Neural crest cell (in vitro differentiated cells): ENCODE measurements at regions not wholly inside any gene's neighbourhood (a gene's known extent, or its start where the extent isn't known, plus 50 kb on each side); places are given as distances from the start of the nearest gene placed in this dataset.
"Not testable (repeated sequence)": the region's sequence is repeated elsewhere in the genome, so short reads cannot be mapped to it uniquely, and the experiment has no call there.

Experiments used
- DNase-seq: peaks from one replicate; pipeline ENCODE4 v3.0.0; 2021; ENCODE audit warnings: low read depth, mixed read lengths, low spot score
- H3K27ac Mint-ChIP-seq: one replicate; pipeline ENCODE4 v1.8.0; 2021; ENCODE audit warnings: mild to moderate bottlenecking, mixed read lengths; ENCODE audit not compliant: unreplicated experiment
- H3K27me3 Mint-ChIP-seq: 2 replicates; pipeline ENCODE4 v1.8.0; 2021; ENCODE audit warnings: low read depth, mild to moderate bottlenecking, mixed read lengths
- H3K36me3 Mint-ChIP-seq: 2 replicates; pipeline ENCODE4 v1.8.0; 2021; ENCODE audit warnings: low read depth, mild to moderate bottlenecking, mixed read lengths
- H3K4me1 Mint-ChIP-seq: 2 replicates; pipeline ENCODE4 v1.8.0; 2021; ENCODE audit warnings: mixed read lengths
- H3K4me3 Mint-ChIP-seq: one replicate; pipeline ENCODE4 v1.8.0; 2021; ENCODE audit warnings: mild to moderate bottlenecking, mixed read lengths
- H3K9me3 Mint-ChIP-seq: 2 replicates; pipeline ENCODE4 v1.8.0; 2021; ENCODE audit warnings: mixed read lengths
- TF ChIP-seq, protein P1 (sequence below): fragments of 200-600 bp; sonication (generic); conservative IDR thresholded peaks from 2 replicates; pipeline ENCODE4 v1.5.0; 2021; ENCODE audit warnings: antibody characterized with exemption, mild to moderate bottlenecking

DNA sequence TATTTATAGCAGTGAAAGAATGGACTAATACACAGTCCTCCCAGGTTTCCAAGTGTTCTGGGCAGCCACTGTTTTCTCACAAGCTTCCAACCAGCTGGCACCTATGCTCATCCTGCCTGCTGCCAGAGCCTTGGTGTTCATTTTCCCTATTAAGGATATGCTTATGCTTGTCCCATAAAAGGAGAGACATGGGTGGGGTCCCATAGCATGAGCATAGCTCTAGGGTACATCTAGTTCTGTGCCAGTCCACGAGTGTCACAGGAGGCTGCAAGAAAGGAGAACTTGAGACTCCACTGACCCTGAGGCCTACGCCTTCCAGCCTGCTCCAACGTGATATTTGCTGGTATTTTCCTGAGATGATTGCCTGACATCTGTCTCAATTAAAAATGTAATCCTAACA, 192.4 kb upstream of the PTGFR start:
- Mint-ChIP-seq H3K9me3 (no peaks in the 10 kb centered on the region), H3K4me1 (no peaks in the 10 kb centered on the region), H3K4me3 (no peak overlapping the region), H3K27me3 (no peaks in the 10 kb centered on the region), H3K36me3 (no peaks in the 10 kb centered on the region), H3K27ac (no peak overlapping the region)
- TF ChIP-seq, protein P1, sequence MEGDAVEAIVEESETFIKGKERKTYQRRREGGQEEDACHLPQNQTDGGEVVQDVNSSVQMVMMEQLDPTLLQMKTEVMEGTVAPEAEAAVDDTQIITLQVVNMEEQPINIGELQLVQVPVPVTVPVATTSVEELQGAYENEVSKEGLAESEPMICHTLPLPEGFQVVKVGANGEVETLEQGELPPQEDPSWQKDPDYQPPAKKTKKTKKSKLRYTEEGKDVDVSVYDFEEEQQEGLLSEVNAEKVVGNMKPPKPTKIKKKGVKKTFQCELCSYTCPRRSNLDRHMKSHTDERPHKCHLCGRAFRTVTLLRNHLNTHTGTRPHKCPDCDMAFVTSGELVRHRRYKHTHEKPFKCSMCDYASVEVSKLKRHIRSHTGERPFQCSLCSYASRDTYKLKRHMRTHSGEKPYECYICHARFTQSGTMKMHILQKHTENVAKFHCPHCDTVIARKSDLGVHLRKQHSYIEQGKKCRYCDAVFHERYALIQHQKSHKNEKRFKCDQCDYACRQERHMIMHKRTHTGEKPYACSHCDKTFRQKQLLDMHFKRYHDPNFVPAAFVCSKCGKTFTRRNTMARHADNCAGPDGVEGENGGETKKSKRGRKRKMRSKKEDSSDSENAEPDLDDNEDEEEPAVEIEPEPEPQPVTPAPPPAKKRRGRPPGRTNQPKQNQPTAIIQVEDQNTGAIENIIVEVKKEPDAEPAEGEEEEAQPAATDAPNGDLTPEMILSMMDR = no peak
- no peak for DNase-seq

DNA sequence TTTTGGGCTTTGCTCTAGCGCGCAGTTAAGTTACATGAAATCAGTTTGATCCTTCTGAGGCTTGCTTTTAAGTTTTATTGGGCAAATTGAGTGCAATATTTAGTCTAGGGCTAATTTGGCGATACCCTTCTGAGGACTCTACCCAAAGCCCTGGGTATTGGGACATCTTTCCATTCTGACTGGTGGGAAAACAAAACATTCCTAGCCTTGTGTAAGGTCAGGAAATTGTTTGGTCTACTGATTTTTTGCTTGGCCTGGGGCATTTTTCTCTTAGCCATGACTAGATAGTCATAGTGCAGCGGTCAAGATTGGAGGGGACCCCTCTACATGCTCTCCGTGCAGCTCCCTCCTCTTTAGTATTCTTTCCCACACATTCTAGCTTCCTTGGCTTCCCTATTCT, 189.6 kb upstream of the PTGFR start:
- no peaks in the 10 kb centered on the region for H3K9me3 Mint-ChIP-seq
- TF ChIP-seq, protein P1 = no peak
- peaks cover 6% of the 10 kb centered on the region for H3K27me3 Mint-ChIP-seq
- no peak overlapping the region for H3K27ac Mint-ChIP-seq
- H3K36me3 Mint-ChIP-seq = no peaks in the 10 kb centered on the region
- no peak for DNase-seq
- H3K4me3 Mint-ChIP-seq = no peak overlapping the region
- no peaks in the 10 kb centered on the region for H3K4me1 Mint-ChIP-seq

DNA sequence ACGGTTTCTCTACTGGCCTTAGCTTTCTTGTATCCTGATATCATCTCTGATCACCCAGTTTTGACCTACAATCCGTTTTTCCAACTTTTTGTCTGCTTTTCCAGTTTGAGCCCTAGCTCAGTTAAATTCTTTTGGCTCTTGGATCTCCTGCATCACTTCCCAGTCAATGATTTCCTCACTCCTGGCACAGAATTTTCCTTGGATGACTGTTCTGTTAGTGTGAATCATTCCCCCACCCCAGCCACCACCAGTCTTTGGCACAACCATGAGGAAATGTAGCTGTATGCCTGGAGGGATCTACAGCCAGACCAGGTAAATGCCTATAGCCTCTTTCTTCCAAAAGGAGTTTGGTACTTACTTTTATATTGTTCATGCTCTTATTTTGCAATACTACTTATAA, 187.2 kb upstream of the PTGFR start:
- Mint-ChIP-seq H3K9me3 (no peaks in the 10 kb centered on the region), H3K27me3 (peaks cover 9% of the 10 kb centered on the region), H3K27ac (no peak overlapping the region), H3K36me3 (no peaks in the 10 kb centered on the region), H3K4me1 (no peaks in the 10 kb centered on the region), H3K4me3 (no peak overlapping the region)
- TF ChIP-seq, protein P1 = no peak
- DNase-seq = no peak

DNA sequence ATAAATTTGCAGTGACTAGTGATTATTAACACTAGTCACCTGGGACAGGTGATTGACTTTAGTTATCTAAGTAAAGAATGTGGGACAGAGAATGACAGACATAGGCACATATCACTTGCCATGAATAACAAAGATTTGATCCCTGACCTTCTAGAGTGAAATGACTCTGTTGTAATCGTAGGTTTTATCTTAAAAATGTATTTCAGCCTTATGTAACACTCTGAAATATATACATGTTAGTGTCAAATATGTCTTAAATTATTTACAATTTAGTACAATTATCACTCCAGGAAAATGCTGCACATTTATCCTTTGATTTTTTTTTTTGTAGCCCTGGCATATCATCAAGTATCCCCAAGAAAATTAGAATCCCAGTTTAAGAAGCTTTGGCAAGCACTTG, 186.4 kb upstream of the PTGFR start:
- Mint-ChIP-seq H3K9me3 (no peaks in the 10 kb centered on the region), H3K4me1 (no peaks in the 10 kb centered on the region), H3K4me3 (no peak overlapping the region), H3K27ac (no peak overlapping the region), H3K36me3 (no peaks in the 10 kb centered on the region), H3K27me3 (peaks cover 9% of the 10 kb centered on the region)
- TF ChIP-seq, protein P1 = no peak
- DNase-seq = no peak

DNA sequence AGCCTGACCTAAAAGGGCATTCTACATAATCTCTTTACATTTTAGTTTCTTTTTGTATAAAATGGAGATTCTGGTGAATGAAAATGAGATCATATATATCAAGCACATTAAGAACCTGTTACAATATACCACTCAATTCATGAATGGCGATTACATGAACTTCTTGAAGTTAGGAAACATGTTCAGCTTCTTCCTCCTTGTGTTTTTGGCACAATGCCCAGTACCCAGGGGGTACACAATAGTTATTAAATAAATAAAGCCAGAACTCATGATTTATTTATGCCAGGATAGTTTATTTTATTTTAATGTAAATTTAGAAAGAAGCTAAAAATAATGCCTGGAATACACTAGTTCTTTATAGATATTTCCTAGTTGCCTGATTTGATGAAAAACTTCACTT, 186.0 kb upstream of the PTGFR start:
- peaks cover 9% of the 10 kb centered on the region for H3K27me3 Mint-ChIP-seq
- H3K27ac Mint-ChIP-seq = no peak overlapping the region
- no peaks in the 10 kb centered on the region for H3K4me1 Mint-ChIP-seq
- no peak for DNase-seq
- H3K4me3 Mint-ChIP-seq = no peak overlapping the region
- H3K36me3 Mint-ChIP-seq = no peaks in the 10 kb centered on the region
- TF ChIP-seq, protein P1 = no peak
- H3K9me3 Mint-ChIP-seq = no peaks in the 10 kb centered on the region

DNA sequence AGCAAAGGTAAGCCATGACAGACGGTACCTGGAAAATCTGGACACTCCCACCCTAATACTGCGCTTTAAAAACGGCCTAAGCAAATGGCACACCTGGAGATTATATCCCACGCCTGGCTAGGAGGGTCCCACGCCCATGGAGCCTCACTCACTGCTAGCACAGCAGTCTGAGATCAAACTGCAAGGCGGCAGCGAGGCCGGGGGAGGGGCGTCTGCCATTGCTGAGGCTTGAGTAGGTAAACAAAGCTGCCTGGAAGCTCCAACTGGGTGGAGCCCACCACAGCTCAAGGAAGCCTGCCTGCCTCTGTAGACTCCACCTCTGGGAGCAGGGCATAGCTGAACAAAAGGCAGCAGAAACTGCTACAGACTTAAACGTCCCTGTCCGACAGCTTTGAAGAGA, 180.5 kb upstream of the PTGFR start:
- H3K27ac Mint-ChIP-seq, H3K36me3 Mint-ChIP-seq: not testable (repeated sequence)

More for the DNA sequence above, 180.5 kb upstream of the PTGFR start:
- DNase-seq, H3K9me3 Mint-ChIP-seq, H3K4me3 Mint-ChIP-seq, H3K4me1 Mint-ChIP-seq: not testable (repeated sequence)
- peaks cover 26% of the 10 kb centered on the region for H3K27me3 Mint-ChIP-seq
